Thyroid gland (tissue), 4 donors: ENCODE measurements at regions not wholly inside any gene's neighbourhood (a gene's known extent, or its start where the extent isn't known, plus 50 kb on each side); places are given as distances from the start of the nearest gene placed in this dataset.

ENCODE experiments used
- DNase-seq, 2 donors: peaks; one replicate each; pipeline ENCODE4 v3.0.0-alpha.2; 2019
- H3K27ac ChIP-seq, 3 donors: fragments of 200-600 bp; sonication (generic); 1 replicate in 2 of 3; 2 replicates in 1 of 3; pipeline ENCODE4 v1.5.1; 2016 to 2019; ENCODE audit warnings: mild to moderate bottlenecking in 1 of 3, moderate library complexity in 1 of 3
- H3K27me3 ChIP-seq: fragments of 200-600 bp; sonication (generic); one replicate; pipeline ENCODE4 v1.5.1; 2019
- H3K36me3 ChIP-seq, 2 donors: fragments of 200-600 bp; sonication (generic); one replicate each; pipeline ENCODE4 v1.5.1; 2016 to 2019
- H3K4me1 ChIP-seq, 2 donors: fragments of 200-600 bp; sonication (generic); one replicate each; pipeline ENCODE4 v1.5.1; 2017 to 2019
- H3K4me3 ChIP-seq, 3 donors: fragments of 200-600 bp; sonication (generic); replicated peaks in 1 of 3; 1 replicate in 2 of 3; 2 replicates in 1 of 3; pipeline ENCODE4 v1.5.1; 2016; ENCODE audit warnings: mild to moderate bottlenecking in 1 of 3
- H3K9me3 ChIP-seq: fragments of 200-600 bp; sonication (generic); one replicate; pipeline ENCODE4 v1.5.1; 2017
- CTCF ChIP-seq, 6 experiments: fragments of 200-600 bp in 3 of 6; fragments of 450-650 bp in 3 of 6; sonication (generic) in 3 of 6; IDR thresholded peaks; one replicate each; pipeline ENCODE4 v1.5.1; 2016 to 2019; ENCODE audit warnings: antibody characterized with exemption in 6 of 6, mild to moderate bottlenecking in 2 of 6, inconsistent platforms in 1 of 6, moderate library complexity in 1 of 6
- POLR2A ChIP-seq, 2 donors: fragments of 450-650 bp; IDR thresholded peaks; one replicate each; pipeline ENCODE4 v1.6.1; 2017; ENCODE audit warnings: antibody characterized with exemption in 2 of 2, mild to moderate bottlenecking in 2 of 2, moderate library complexity in 1 of 2
- WGBS, 2 donors: methylation state at CpG; one replicate each; pipeline ENCODE4 v1.1.5; 2017; 5-methylcytosine and 5-hydroxymethylcytosine counted together
- intact Hi-C: fragments of 100-400 bp; cut with DNase I; formaldehyde crosslinking; loops from one replicate; pipeline ENCODE4 v1.15.1; 2023

- Histone ChIP-seq H3K36me3 (no peaks in the 10 kb centered on the region), H3K4me3 (no peak overlapping the region), H3K27ac (no peak overlapping the region), H3K4me1 (no peaks in the 10 kb centered on the region), H3K27me3 (no peaks in the 10 kb centered on the region), H3K9me3 (no peaks in the 10 kb centered on the region)
- no peak for DNase-seq
- TF ChIP-seq POLR2A (IDR thresholded peaks at IDR 0.05) (no peak), CTCF (IDR thresholded peaks at IDR 0.05) (no peak)
- 60 to 64% methylated on average over 4 of the region's 4 CpGs for WGBS, 2 donors
- intact Hi-C loops: no loop called here
Measured at GRCh38 chr4:132240081-132240480, 909.0 kb upstream of the PCDH10 start.

GRCh38 chr4:132245319-132245718 lies 903.8 kb upstream of the PCDH10 start:
- 74% methylated on average over 3 of the region's 3 CpGs for WGBS, 2 donors
- no peaks in the 10 kb centered on the region for H3K4me1 ChIP-seq
- H3K36me3 ChIP-seq: no peaks in the 10 kb centered on the region
- no peak for DNase-seq
- no peaks in the 10 kb centered on the region for H3K27me3 ChIP-seq
- H3K27ac ChIP-seq: no peak overlapping the region
- intact Hi-C loops: no loop called here
- H3K4me3 ChIP-seq: no peak overlapping the region
- H3K9me3 ChIP-seq: no peaks in the 10 kb centered on the region
- TF ChIP-seq POLR2A (IDR thresholded peaks at IDR 0.05): no peak
- no peak for TF ChIP-seq CTCF (IDR thresholded peaks at IDR 0.05)

GRCh38 chr4:132264176-132264575 lies 884.9 kb upstream of the PCDH10 start:
- no peaks in the 10 kb centered on the region for H3K36me3 ChIP-seq
- TF ChIP-seq CTCF (IDR thresholded peaks at IDR 0.05) (no peak), POLR2A (IDR thresholded peaks at IDR 0.05) (no peak)
- intact Hi-C loops: no loop called here
- no peaks in the 10 kb centered on the region for H3K27me3 ChIP-seq
- no peaks in the 10 kb centered on the region for H3K9me3 ChIP-seq
- H3K4me3 ChIP-seq: no peak overlapping the region
- no peak overlapping the region for H3K27ac ChIP-seq
- no peaks in the 10 kb centered on the region for H3K4me1 ChIP-seq
- DNase-seq: no peak

- Histone ChIP-seq H3K4me3 (no peak overlapping the region), H3K9me3 (no peaks in the 10 kb centered on the region), H3K36me3 (no peaks in the 10 kb centered on the region), H3K27me3 (no peaks in the 10 kb centered on the region), H3K4me1 (no peaks in the 10 kb centered on the region), H3K27ac (no peak overlapping the region)
- no peak for DNase-seq
- 77 to 86% methylated on average over 3 of the region's 3 CpGs for WGBS, 2 donors
- TF ChIP-seq CTCF (IDR thresholded peaks at IDR 0.05): no peak
- TF ChIP-seq POLR2A (IDR thresholded peaks at IDR 0.05): no peak
- intact Hi-C loops: no loop called here
Measured at GRCh38 chr4:132266374-132266773, 882.7 kb upstream of the PCDH10 start.

GRCh38 chr4:132267321-132267720 lies 881.8 kb upstream of the PCDH10 start:
- intact Hi-C loops: no loop called here

More at GRCh38 chr4:132267321-132267720, 881.8 kb upstream of the PCDH10 start:
- WGBS, 2 donors: 89 to 94% methylated on average over 2 of the region's 2 CpGs
- Histone ChIP-seq H3K27ac (no peak overlapping the region), H3K4me1 (no peaks in the 10 kb centered on the region), H3K4me3 (no peak overlapping the region), H3K27me3 (no peaks in the 10 kb centered on the region), H3K36me3 (no peaks in the 10 kb centered on the region), H3K9me3 (no peaks in the 10 kb centered on the region)
- no peak for TF ChIP-seq CTCF (IDR thresholded peaks at IDR 0.05)
- no peak for TF ChIP-seq POLR2A (IDR thresholded peaks at IDR 0.05)
- DNase-seq: no peak
